ENCODE measurements at regions not wholly inside any gene's neighbourhood (a gene's known extent, or its start where the extent isn't known, plus 50 kb on each side); places are given as distances from the start of the nearest gene placed in this dataset.

DNA sequence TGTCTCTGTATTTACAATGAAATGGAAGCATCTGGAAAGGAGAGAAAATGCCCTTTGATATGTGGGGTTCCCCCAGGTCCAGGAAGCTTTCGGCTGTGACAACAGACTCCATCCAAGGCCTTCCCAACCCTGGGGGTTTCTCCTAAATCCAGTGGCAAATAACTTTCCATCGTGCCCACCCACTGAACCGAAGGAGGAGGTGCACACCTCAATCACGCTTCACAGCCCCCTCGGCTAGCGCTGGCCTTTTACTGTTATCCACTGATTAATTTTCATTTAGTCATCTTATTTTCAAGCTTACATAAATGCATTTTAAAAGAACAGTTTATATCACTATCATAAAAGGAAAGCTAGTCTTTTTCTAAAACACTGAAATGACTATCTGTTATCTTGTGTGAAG is 286.8 kb upstream of the ZMIZ1 start:
- Histone ChIP-seq H3K27ac (no peak overlapping the region), H3K36me3 (no peaks in the 10 kb centered on the region), H3K9me3 (no peaks in the 10 kb centered on the region), H3K27me3 (no peaks in the 10 kb centered on the region), H3K4me3 (no peak overlapping the region), H3K4me1 (peaks cover 0 to 24% (median 12%) of the 10 kb centered on the region in 4 donors)
- 86 to 92% methylated on average over 6 of the region's 6 CpGs for WGBS, 2 donors
- no peak for DNase-seq (ENCODE audit: low spot score in 2 of 2)
- TF ChIP-seq EP300 (IDR thresholded peaks at IDR 0.05): no peak
- TF ChIP-seq, protein P1, sequence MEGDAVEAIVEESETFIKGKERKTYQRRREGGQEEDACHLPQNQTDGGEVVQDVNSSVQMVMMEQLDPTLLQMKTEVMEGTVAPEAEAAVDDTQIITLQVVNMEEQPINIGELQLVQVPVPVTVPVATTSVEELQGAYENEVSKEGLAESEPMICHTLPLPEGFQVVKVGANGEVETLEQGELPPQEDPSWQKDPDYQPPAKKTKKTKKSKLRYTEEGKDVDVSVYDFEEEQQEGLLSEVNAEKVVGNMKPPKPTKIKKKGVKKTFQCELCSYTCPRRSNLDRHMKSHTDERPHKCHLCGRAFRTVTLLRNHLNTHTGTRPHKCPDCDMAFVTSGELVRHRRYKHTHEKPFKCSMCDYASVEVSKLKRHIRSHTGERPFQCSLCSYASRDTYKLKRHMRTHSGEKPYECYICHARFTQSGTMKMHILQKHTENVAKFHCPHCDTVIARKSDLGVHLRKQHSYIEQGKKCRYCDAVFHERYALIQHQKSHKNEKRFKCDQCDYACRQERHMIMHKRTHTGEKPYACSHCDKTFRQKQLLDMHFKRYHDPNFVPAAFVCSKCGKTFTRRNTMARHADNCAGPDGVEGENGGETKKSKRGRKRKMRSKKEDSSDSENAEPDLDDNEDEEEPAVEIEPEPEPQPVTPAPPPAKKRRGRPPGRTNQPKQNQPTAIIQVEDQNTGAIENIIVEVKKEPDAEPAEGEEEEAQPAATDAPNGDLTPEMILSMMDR (IDR thresholded peaks at IDR 0.05): no peak
- TF ChIP-seq POLR2A (IDR thresholded peaks at IDR 0.05): no peak

DNA sequence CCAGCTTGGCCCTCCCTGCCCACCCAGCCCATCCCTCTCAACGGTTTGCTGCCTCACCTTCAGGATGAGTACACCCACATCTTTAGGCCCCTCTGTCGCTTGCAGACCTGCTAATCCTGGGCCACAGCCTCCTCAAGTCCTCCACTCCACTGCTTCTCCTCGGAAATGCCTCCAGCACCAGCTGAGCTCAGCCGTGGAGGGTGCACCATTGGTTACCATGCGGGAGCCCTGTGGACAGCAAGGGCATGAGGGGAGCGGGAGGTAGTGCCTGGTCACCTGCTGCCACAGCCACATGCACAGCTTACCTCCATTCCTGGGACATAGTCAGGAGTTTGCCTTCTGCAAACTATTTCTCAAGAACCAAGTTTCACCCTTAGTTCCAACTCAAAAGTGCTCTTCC is 286.3 kb upstream of the ZMIZ1 start:
- H3K36me3 ChIP-seq: no peaks in the 10 kb centered on the region
- H3K9me3 ChIP-seq: no peaks in the 10 kb centered on the region
- DNase-seq (ENCODE audit: low spot score in 2 of 2): no peak
- H3K4me3 ChIP-seq: no peak overlapping the region
- 88% methylated on average over 5 to 6 of the region's 6 CpGs for WGBS, 2 donors
- H3K4me1 ChIP-seq: peaks cover 0 to 24% (median 8%) of the 10 kb centered on the region in 4 donors
- no peak overlapping the region for H3K27ac ChIP-seq
- TF ChIP-seq POLR2A (IDR thresholded peaks at IDR 0.05) (no peak), EP300 (IDR thresholded peaks at IDR 0.05) (no peak)
- TF ChIP-seq, protein P1 (IDR thresholded peaks at IDR 0.05): no peak
- H3K27me3 ChIP-seq: no peaks in the 10 kb centered on the region

DNA sequence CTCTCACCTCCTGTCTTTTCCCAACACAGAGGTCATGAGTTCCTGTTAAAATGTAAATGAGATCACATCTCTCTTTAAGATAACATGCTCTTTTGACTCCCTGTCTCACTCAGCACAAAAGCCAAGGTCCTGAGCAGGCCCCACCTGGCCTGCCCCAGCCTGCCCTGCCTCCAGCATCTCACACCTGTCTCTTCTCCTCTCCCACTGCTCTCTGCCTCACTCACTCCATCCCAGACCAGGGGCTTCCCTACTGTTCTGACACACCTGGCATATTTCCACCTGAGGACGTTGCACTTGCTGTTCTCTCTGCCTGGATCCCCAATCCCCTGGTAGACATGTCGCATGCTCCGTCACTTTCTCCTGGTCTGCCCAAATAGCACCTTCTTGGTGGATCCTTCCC is 285.0 kb upstream of the ZMIZ1 start:
- Histone ChIP-seq H3K4me3 (no peak overlapping the region), H3K27me3 (no peaks in the 10 kb centered on the region), H3K27ac (no peak overlapping the region), H3K9me3 (no peaks in the 10 kb centered on the region), H3K36me3 (no peaks in the 10 kb centered on the region), H3K4me1 (peaks cover 0 to 15% (median 0%) of the 10 kb centered on the region in 4 donors)
- DNase-seq (ENCODE audit: low spot score in 2 of 2): no peak
- TF ChIP-seq POLR2A (IDR thresholded peaks at IDR 0.05) (no peak), EP300 (IDR thresholded peaks at IDR 0.05) (no peak)
- TF ChIP-seq, protein P1 (IDR thresholded peaks at IDR 0.05): no peak
- 90 to 97% methylated on average over 3 of the region's 3 CpGs for WGBS, 2 donors

DNA sequence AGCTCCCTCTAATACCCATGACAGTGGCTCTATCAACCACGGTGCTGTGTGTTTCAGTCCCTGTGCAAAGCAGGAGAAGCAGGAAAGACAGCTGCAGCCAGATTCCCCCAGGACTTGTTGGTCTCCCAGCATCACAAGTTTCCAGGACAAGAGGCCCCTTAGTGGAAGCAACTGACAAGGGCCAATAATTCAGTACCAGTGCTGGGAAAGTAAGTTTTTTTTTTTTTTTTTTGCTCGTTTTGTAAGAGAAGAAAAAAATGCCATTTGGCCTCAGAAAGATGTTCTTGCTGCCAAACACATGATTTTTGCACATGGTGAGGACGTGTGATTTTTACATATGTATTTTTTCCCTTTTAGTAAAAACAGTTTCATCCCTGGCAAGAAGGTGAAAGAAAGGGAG is 284.2 kb upstream of the ZMIZ1 start:
- H3K9me3 ChIP-seq: no peaks in the 10 kb centered on the region
- H3K27ac ChIP-seq: no peak overlapping the region
- H3K36me3 ChIP-seq: no peaks in the 10 kb centered on the region
- 35 to 36% methylated on average over 3 of the region's 3 CpGs for WGBS, 2 donors
- H3K4me3 ChIP-seq: no peak overlapping the region
- H3K4me1 ChIP-seq: peaks cover 0 to 10% (median 0%) of the 10 kb centered on the region in 4 donors
- DNase-seq (ENCODE audit: low spot score in 2 of 2): no peak
- TF ChIP-seq, protein P1 (IDR thresholded peaks at IDR 0.05): no peak
- no peak for TF ChIP-seq POLR2A (IDR thresholded peaks at IDR 0.05)
- TF ChIP-seq EP300 (IDR thresholded peaks at IDR 0.05): no peak
- H3K27me3 ChIP-seq: no peaks in the 10 kb centered on the region

DNA sequence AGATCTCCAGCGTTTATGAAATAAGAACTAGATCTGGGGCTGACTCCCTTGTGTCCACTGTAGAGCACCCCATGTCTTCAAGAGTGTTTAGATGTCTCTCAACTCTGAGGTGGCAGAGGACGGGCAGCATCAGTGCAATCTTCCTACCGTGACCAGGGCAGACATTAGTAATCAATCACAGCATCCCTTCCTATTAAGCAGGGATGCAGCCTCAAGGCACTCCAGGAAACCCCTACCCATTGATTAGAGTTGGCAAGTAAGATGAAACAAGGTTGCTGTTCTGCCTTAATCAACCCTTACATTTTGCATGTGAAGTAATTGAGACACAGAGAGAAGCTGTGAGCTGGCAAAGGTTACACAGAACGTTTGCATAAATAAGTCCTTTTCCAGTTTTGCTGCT is 283.7 kb upstream of the ZMIZ1 start:
- TF ChIP-seq, protein P1 (IDR thresholded peaks at IDR 0.05): no peak
- no peak for TF ChIP-seq POLR2A (IDR thresholded peaks at IDR 0.05)
- TF ChIP-seq EP300 (IDR thresholded peaks at IDR 0.05): no peak
- Histone ChIP-seq H3K9me3 (no peaks in the 10 kb centered on the region), H3K27ac (no peak overlapping the region), H3K4me3 (no peak overlapping the region), H3K4me1 (peaks cover 0 to 10% (median 0%) of the 10 kb centered on the region in 4 donors), H3K36me3 (no peaks in the 10 kb centered on the region), H3K27me3 (no peaks in the 10 kb centered on the region)
- WGBS, 2 donors: 59 to 72% methylated on average over 4 of the region's 4 CpGs
- no peak for DNase-seq (ENCODE audit: low spot score in 2 of 2)

All from tibial nerve (tissue), 4 donors.